NT2/D1 (cell line): ENCODE measurements at regions not wholly inside any gene's neighbourhood (a gene's known extent, or its start where the extent isn't known, plus 50 kb on each side); places are given as distances from the start of the nearest gene placed in this dataset.
A peak's percentile ranks its signal among the peaks of the same experiment; 100 is the strongest.
"Not testable (repeated sequence)": the region's sequence is repeated elsewhere in the genome, so short reads cannot be mapped to it uniquely, and the experiment has no call there.

Experiments
- DNase-seq: peaks from one replicate; pipeline ENCODE4 v3.0.0-alpha.2; 2011; ENCODE audit warnings: low read depth, low spot score
- H3K27me3 ChIP-seq: 2 replicates; pipeline ENCODE4 v1.6.0; 2011; ENCODE audit warnings: mild to moderate bottlenecking; ENCODE audit not compliant: insufficient read length, insufficient read depth
- H3K36me3 ChIP-seq: 2 replicates; pipeline ENCODE4 v1.6.1; 2011; ENCODE audit warnings: mild to moderate bottlenecking, low read length, mixed read lengths; ENCODE audit not compliant: insufficient read depth, insufficient read length
- H3K4me1 ChIP-seq: 2 replicates; pipeline ENCODE4 v1.5.1; 2011; ENCODE audit not compliant: insufficient read depth, insufficient read length
- H3K4me3 ChIP-seq: 2 replicates; pipeline ENCODE4 v1.5.1; 2011; ENCODE audit warnings: low read depth; ENCODE audit not compliant: insufficient read length
- H3K9ac ChIP-seq: 2 replicates; pipeline ENCODE4 v1.6.0; 2011; ENCODE audit warnings: low read depth; ENCODE audit not compliant: insufficient read length
- H3K9me3 ChIP-seq: 2 replicates; pipeline ENCODE4 v1.5.1; 2011; ENCODE audit warnings: mild to moderate bottlenecking, low read length; ENCODE audit not compliant: insufficient read depth
- SUZ12 ChIP-seq: IDR thresholded peaks from 2 replicates; pipeline ENCODE4 v1.6.1; 2011; ENCODE audit not compliant: insufficient read length, insufficient read depth; ENCODE audit errors: extremely low read depth
- YY1 ChIP-seq: IDR thresholded peaks from 2 replicates; pipeline ENCODE4 v1.6.1; 2011; ENCODE audit not compliant: insufficient read length, insufficient read depth
- ZNF274 ChIP-seq: IDR thresholded peaks from 2 replicates; pipeline ENCODE4 v1.6.1; 2011; ENCODE audit warnings: mild to moderate bottlenecking, low read depth, low read length

DNA sequence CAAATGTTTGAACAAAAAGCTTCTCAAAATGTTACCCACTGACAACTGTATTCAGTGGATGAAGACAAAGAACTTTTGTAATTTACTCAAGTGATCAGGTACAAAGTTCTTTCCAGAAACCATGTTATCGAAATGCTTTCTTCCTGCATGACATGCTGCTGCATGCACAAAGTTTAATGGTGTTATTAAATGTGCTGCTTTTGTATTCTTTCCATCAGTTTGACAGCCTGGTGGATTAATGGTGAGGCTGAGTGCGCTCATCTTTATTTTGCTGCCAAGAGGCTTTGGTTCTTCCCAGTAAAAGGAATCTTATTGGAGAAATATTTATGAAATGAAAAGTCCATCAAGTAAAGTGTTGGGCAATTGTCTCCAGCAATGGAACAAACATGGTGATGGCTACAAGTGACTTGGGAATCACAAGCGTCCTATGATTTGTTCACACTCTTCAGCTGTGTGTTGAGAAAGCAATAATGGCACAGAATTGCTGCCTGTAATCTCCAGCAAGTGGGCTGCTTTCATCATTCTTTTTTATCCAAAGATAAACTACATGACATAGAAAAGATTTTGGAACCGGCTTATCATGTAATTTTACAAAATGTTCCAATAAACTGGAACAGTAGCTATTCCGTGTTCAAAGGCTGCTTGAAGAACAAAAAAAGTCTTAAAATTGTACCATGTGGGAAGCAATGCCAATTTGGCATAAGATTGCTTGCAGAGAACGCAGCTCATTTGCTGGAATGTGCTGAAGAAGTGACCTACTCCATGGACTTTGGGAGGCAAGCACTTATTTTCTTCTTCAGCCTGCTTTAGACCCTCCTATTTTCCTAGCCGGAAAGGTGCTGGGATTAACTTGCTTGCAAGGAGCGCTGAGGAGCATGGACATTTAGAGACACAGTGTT is 153.1 kb downstream of the HSD17B3 start:
- Histone ChIP-seq H3K4me1 (no peaks in the 10 kb centered on the region), H3K36me3 (no peaks in the 10 kb centered on the region), H3K9ac (no peak overlapping the region), H3K27me3 (no peaks in the 10 kb centered on the region), H3K4me3 (no peak overlapping the region), H3K9me3 (no peaks in the 10 kb centered on the region)
- TF ChIP-seq YY1 (no peak), ZNF274 (no peak), SUZ12 (no peak)
- DNase-seq: no peak

DNA sequence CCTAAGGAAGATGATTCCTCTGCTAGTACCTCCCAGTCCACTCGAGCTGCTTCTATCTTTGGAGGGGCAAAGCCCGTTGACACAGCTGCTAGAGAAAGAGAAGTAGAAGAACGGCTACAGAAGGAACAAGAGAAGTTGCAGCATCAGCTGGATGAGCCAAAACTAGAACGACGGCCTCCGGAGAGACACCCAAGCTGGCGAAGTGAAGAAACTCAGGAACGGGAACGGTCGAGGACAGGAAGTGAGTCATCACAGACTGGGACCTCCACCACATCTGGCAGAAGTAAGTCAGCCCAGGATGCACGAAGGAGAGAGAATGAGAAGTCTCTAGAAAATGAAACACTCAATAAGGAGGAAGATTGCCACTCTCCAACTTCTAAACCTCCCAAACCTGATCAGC is 154.9 kb downstream of the HSD17B3 start:
- H3K36me3 ChIP-seq, H3K9me3 ChIP-seq, DNase-seq, H3K4me1 ChIP-seq, H3K27me3 ChIP-seq, H3K9ac ChIP-seq, H3K4me3 ChIP-seq: not testable (repeated sequence)

DNA sequence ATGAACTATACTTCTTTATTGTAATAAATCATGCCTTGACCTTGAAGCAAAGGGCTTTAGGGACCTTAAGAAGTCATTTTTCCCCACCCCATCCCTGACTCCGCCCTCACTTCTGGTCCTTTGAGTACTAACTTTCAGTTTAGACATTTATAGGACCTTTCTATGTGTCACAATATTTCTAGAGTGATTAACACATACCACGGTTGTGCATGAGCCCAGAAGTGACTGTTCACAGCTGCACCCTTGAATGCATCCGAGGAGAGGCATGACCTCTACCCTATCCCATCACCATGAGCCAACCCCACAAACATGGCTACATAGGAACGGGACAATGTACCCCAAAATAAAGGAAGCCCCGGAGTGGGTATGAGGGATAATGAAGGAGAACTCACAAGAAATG is 160.3 kb downstream of the HSD17B3 start:
- Histone ChIP-seq H3K9ac (no peak overlapping the region), H3K27me3 (no peaks in the 10 kb centered on the region), H3K9me3 (no peaks in the 10 kb centered on the region), H3K4me1 (peaks cover 5% of the 10 kb centered on the region), H3K4me3 (no peak overlapping the region), H3K36me3 (no peaks in the 10 kb centered on the region)
- TF ChIP-seq ZNF274 (no peak), YY1 (no peak), SUZ12 (no peak)
- no peak for DNase-seq

DNA sequence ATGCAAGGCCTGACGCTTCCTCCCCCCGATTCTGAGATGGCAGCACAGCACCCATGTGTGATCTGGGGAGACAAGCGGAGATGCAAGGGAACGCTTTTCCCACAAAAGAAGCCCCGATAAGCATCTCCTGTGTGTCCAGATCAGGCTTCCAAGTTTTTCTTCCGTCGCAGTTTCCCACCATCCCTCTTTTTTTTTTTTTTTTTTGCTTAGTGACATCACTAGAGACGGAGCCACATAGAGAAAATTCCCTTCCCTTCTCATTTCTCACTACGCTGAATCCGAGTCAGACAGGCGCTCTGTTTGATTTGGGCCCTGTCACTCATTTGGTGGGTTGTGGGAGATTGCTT is 160.9 kb downstream of the HSD17B3 start:
- H3K9ac ChIP-seq: peak overlapping the region; percentile 47
- TF ChIP-seq ZNF274: no peak
- TF ChIP-seq YY1: no peak
- no peak for TF ChIP-seq SUZ12
- H3K4me3 ChIP-seq: no peak overlapping the region
- no peaks in the 10 kb centered on the region for H3K36me3 ChIP-seq
- no peaks in the 10 kb centered on the region for H3K27me3 ChIP-seq
- no peaks in the 10 kb centered on the region for H3K9me3 ChIP-seq
- H3K4me1 ChIP-seq: peaks cover 5% of the 10 kb centered on the region
- no peak for DNase-seq

DNA sequence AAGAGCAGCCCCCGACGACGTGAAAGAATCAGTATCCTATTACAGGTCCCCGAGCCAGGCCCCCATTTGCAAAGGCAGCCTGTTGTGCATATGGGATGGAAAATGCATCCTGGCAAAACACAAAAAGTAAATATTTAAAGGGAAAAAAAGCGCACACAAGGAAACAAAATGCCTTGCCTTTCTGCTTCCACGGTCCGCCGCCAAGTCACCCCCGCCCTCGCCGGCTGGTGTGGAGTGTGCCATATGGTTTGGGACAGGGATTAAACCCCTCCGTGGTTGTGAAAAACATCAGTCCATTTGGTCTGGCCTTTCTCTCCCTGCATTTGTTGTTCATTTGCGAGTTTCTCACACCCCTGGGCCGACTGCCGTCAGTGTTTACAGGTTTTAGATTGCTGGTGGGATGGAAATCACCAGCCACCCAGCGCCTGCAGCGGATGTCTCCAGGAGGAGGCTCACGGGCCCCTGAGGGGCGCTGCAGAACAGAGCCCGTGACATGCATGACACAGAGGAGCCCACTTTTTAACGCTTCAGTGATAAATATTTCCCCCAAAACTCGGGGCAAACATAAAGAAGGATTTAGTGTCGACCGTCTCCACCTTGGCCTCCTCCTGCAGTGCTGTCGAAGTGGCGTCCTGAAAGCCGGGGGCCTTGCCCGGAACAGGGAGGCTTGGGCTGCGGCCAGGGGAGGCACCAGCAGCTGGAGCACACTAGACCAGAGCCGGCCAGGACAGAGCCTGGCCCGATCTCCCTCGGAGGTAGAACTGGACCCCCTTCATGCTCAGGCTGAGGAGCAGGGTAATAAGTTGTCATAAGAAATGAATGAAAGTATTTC is 161.5 kb downstream of the HSD17B3 start:
- peak overlapping the region; percentile 47 for H3K9ac ChIP-seq
- no peaks in the 10 kb centered on the region for H3K27me3 ChIP-seq
- no peak for DNase-seq
- no peaks in the 10 kb centered on the region for H3K9me3 ChIP-seq
- H3K36me3 ChIP-seq: no peaks in the 10 kb centered on the region
- no peak overlapping the region for H3K4me3 ChIP-seq
- H3K4me1 ChIP-seq: peaks cover 5% of the 10 kb centered on the region
- TF ChIP-seq YY1 (no peak), ZNF274 (no peak), SUZ12 (no peak)

DNA sequence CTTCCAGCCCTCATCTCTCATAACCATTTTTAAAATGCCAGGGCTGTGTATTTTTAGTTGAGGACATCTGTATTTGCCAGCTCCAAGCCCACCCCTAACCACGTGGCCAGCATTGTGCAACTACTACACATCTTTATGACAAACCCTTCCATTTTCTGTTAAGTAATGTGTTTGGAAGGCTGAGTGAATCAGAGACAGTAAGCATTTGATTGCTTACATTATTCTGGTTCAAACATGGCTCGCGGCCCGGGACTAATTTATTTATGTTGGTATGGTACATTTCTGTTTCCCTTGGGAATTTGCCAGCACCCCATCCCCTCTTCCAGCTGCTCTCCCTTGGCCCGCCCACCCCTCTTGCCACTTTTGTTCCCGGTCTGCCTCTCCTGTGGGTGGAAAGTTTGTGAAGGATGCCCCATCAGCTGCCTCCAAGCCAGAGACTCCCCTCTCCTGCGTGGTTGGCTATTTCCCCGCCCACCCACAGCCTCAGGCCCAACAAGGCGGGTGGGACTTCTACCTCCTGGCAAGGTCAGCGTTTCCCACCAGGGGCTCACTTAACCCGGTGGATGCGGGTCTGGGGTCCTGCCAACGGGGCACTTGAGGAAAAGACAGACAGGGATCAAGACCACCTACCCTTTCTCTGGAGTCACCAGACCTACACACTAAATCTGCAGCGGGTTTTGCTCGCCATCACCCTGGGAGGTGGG is 162.2 kb downstream of the HSD17B3 start:
- H3K4me1 ChIP-seq: peaks cover 5% of the 10 kb centered on the region
- TF ChIP-seq YY1 (no peak), ZNF274 (no peak), SUZ12 (no peak)

DNA sequence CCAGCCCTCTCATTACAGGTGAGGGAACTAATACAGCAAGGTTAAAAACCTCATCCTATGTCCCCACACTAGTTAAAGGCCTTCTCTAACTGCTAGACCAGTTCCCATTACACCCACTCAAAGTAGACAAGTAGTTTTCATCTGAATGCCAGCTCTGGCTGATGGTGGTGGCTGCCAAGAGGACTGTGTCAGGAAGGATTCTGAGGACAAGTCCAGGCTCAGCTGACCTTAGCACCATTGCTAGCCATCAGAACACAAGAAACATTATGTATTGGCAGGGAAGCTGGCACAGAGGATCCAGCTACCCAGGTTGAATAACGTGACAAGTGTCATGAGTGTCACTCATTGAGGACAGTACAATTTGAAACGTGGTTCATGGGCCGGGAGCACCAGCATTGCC is 163.4 kb downstream of the HSD17B3 start:
- no peaks in the 10 kb centered on the region for H3K27me3 ChIP-seq
- H3K4me1 ChIP-seq: peaks cover 5% of the 10 kb centered on the region
- no peak for DNase-seq
- H3K36me3 ChIP-seq: no peaks in the 10 kb centered on the region
- no peak overlapping the region for H3K9ac ChIP-seq
- H3K9me3 ChIP-seq: no peaks in the 10 kb centered on the region
- H3K4me3 ChIP-seq: no peak overlapping the region
- no peak for TF ChIP-seq YY1
- TF ChIP-seq ZNF274: no peak
- TF ChIP-seq SUZ12: no peak

More for the DNA sequence above, 162.2 kb downstream of the HSD17B3 start:
- Histone ChIP-seq H3K9me3 (no peaks in the 10 kb centered on the region), H3K36me3 (no peaks in the 10 kb centered on the region), H3K9ac (no peak overlapping the region), H3K27me3 (no peaks in the 10 kb centered on the region), H3K4me3 (no peak overlapping the region)
- DNase-seq: no peak
